Thymus (tissue), 11 donors: ENCODE measurements at regions not wholly inside any gene's neighbourhood (a gene's known extent, or its start where the extent isn't known, plus 50 kb on each side); places are given as distances from the start of the nearest gene placed in this dataset.

Source experiments
- DNase-seq, 9 donors: peaks; one replicate each; pipeline ENCODE4 v3.0.0-alpha.2; 2013; ENCODE audit warnings: low spot score in 9 of 9, low read depth in 6 of 9, missing footprints in 1 of 9
- H3K27ac ChIP-seq, 2 donors: one replicate each; pipeline ENCODE4 v1.5.1; 2013; ENCODE audit warnings: control low read depth in 1 of 2, low read depth in 1 of 2, low read length in 1 of 2, mild to moderate bottlenecking in 1 of 2, moderate library complexity in 1 of 2
- H3K27me3 ChIP-seq, 2 donors: one replicate each; pipeline ENCODE4 v1.5.1; 2013; ENCODE audit warnings: low read length in 1 of 2; ENCODE audit not compliant: control insufficient read depth in 2 of 2, insufficient read depth in 1 of 2
- H3K36me3 ChIP-seq, 2 donors: one replicate each; pipeline ENCODE4 v1.5.1; 2013; ENCODE audit warnings: low read length in 1 of 2, mild to moderate bottlenecking in 1 of 2, moderate library complexity in 1 of 2; ENCODE audit not compliant: control insufficient read depth in 2 of 2, insufficient read depth in 2 of 2
- H3K4me1 ChIP-seq, 2 donors: one replicate each; pipeline ENCODE4 v1.5.1; 2013; ENCODE audit warnings: low read length in 2 of 2; ENCODE audit not compliant: control insufficient read depth in 2 of 2, insufficient read depth in 2 of 2
- H3K4me3 ChIP-seq, 2 donors: one replicate each; pipeline ENCODE4 v1.5.1; 2013; ENCODE audit warnings: low read length in 2 of 2, control low read depth in 1 of 2, mild to moderate bottlenecking in 1 of 2
- H3K9me3 ChIP-seq, 2 donors: one replicate each; pipeline ENCODE4 v1.5.1; 2013; ENCODE audit warnings: low read length in 1 of 2, mild to moderate bottlenecking in 1 of 2; ENCODE audit not compliant: control insufficient read depth in 2 of 2, insufficient read depth in 1 of 2
- whole genome bisulfite sequencing: extraction: QIAGEN DNeasy Blood & Tissue Kit; methylation state at CpG from one replicate; pipeline ENCODE4 v1.1.7; 2013; 5-methylcytosine and 5-hydroxymethylcytosine counted together
- donor health status: healthy.

GRCh38 chr3:78070188-78070587 lies 1030.3 kb downstream of the ROBO2 start:
- H3K4me1 ChIP-seq = no peaks in the 10 kb centered on the region
- no peak for DNase-seq
- H3K27me3 ChIP-seq = no peaks in the 10 kb centered on the region
- H3K27ac ChIP-seq = no peak overlapping the region
- WGBS = 95% methylated on average over 2 of the region's 2 CpGs
- no peaks in the 10 kb centered on the region for H3K36me3 ChIP-seq
- H3K9me3 ChIP-seq = no peaks in the 10 kb centered on the region
- no peak overlapping the region for H3K4me3 ChIP-seq

GRCh38 chr3:78076379-78076778 lies 1036.5 kb downstream of the ROBO2 start:
- no peak for DNase-seq
- Histone ChIP-seq H3K27ac (no peak overlapping the region), H3K36me3 (no peaks in the 10 kb centered on the region), H3K4me3 (no peak overlapping the region), H3K9me3 (no peaks in the 10 kb centered on the region), H3K27me3 (no peaks in the 10 kb centered on the region), H3K4me1 (no peaks in the 10 kb centered on the region)

- no peak overlapping the region for H3K27ac ChIP-seq
- 91% methylated on average over 4 of the region's 4 CpGs for WGBS
- H3K4me3 ChIP-seq = no peak overlapping the region
- no peaks in the 10 kb centered on the region for H3K27me3 ChIP-seq
- no peaks in the 10 kb centered on the region for H3K36me3 ChIP-seq
- no peaks in the 10 kb centered on the region for H3K4me1 ChIP-seq
- H3K9me3 ChIP-seq = no peaks in the 10 kb centered on the region
- no peak for DNase-seq
These were observed 1037.3 kb downstream of the ROBO2 start for GRCh38 chr3:78077178-78077577.

GRCh38 chr3:78077842-78078241 lies 1037.9 kb downstream of the ROBO2 start:
- H3K27ac ChIP-seq = no peak overlapping the region
- no peaks in the 10 kb centered on the region for H3K27me3 ChIP-seq
- no peak for DNase-seq
- WGBS = 95% methylated on average over 2 of the region's 2 CpGs
- H3K4me1 ChIP-seq = no peaks in the 10 kb centered on the region
- no peaks in the 10 kb centered on the region for H3K36me3 ChIP-seq
- H3K4me3 ChIP-seq = no peak overlapping the region
- no peaks in the 10 kb centered on the region for H3K9me3 ChIP-seq

- no peaks in the 10 kb centered on the region for H3K36me3 ChIP-seq
- no peak overlapping the region for H3K4me3 ChIP-seq
- no peaks in the 10 kb centered on the region for H3K27me3 ChIP-seq
- no peaks in the 10 kb centered on the region for H3K9me3 ChIP-seq
- no peak for DNase-seq
- H3K27ac ChIP-seq = no peak overlapping the region
- H3K4me1 ChIP-seq = no peaks in the 10 kb centered on the region
These were observed 1039.6 kb downstream of the ROBO2 start for GRCh38 chr3:78079514-78079913.

GRCh38 chr3:78086150-78086549 lies 1046.3 kb downstream of the ROBO2 start:
- DNase-seq = no peak
- Histone ChIP-seq H3K4me3 (no peak overlapping the region), H3K4me1 (no peaks in the 10 kb centered on the region), H3K36me3 (no peaks in the 10 kb centered on the region), H3K27me3 (no peaks in the 10 kb centered on the region), H3K9me3 (no peaks in the 10 kb centered on the region), H3K27ac (no peak overlapping the region)
- 94% methylated on average over 1 of the region's 1 CpG for WGBS

GRCh38 chr3:78087134-78087533 lies 1047.2 kb downstream of the ROBO2 start:
- no peak overlapping the region for H3K4me3 ChIP-seq
- H3K9me3 ChIP-seq = no peaks in the 10 kb centered on the region
- DNase-seq = no peak
- H3K36me3 ChIP-seq = no peaks in the 10 kb centered on the region
- no peak overlapping the region for H3K27ac ChIP-seq
- no peaks in the 10 kb centered on the region for H3K4me1 ChIP-seq
- no peaks in the 10 kb centered on the region for H3K27me3 ChIP-seq
- 100% methylated on average over 1 of the region's 1 CpG for WGBS

GRCh38 chr3:78088006-78088405 lies 1048.1 kb downstream of the ROBO2 start:
- H3K36me3 ChIP-seq = no peaks in the 10 kb centered on the region
- WGBS = over 99% methylated on average over 2 of the region's 2 CpGs
- H3K4me1 ChIP-seq = no peaks in the 10 kb centered on the region
- DNase-seq = no peak
- no peak overlapping the region for H3K4me3 ChIP-seq
- H3K27ac ChIP-seq = no peak overlapping the region
- no peaks in the 10 kb centered on the region for H3K9me3 ChIP-seq
- no peaks in the 10 kb centered on the region for H3K27me3 ChIP-seq

GRCh38 chr3:78090382-78090781 lies 1050.5 kb downstream of the ROBO2 start:
- DNase-seq = no peak
- no peaks in the 10 kb centered on the region for H3K9me3 ChIP-seq
- no peaks in the 10 kb centered on the region for H3K4me1 ChIP-seq
- WGBS = 92% methylated on average over 3 of the region's 3 CpGs
- H3K27me3 ChIP-seq = no peaks in the 10 kb centered on the region
- H3K4me3 ChIP-seq = no peak overlapping the region
- H3K36me3 ChIP-seq = no peaks in the 10 kb centered on the region
- H3K27ac ChIP-seq = no peak overlapping the region

GRCh38 chr3:78091478-78092119 lies 1051.7 kb downstream of the ROBO2 start:
- 91% methylated on average over 2 of the region's 2 CpGs for WGBS
- H3K4me1 ChIP-seq = no peaks in the 10 kb centered on the region
- DNase-seq = no peak
- no peaks in the 10 kb centered on the region for H3K36me3 ChIP-seq
- no peak overlapping the region for H3K4me3 ChIP-seq
- no peaks in the 10 kb centered on the region for H3K9me3 ChIP-seq
- H3K27ac ChIP-seq = no peak overlapping the region
- no peaks in the 10 kb centered on the region for H3K27me3 ChIP-seq
